HEK293 (cell line): ENCODE measurements at regions not wholly inside any gene's neighbourhood (a gene's known extent, or its start where the extent isn't known, plus 50 kb on each side); places are given as distances from the start of the nearest gene placed in this dataset.

Experiments
- GFI1B ChIP-seq: fragments of 450-650 bp; formaldehyde crosslinking; IDR thresholded peaks from 2 replicates; pipeline ENCODE4 v1.5.1; 2016; ENCODE audit warnings: missing biosample characterization, missing genetic modification characterization
- GLI4 ChIP-seq: fragments of 450-650 bp; formaldehyde crosslinking; IDR thresholded peaks from 2 replicates; pipeline ENCODE4 v1.5.1; 2016; ENCODE audit warnings: missing biosample characterization, missing genetic modification characterization
- GLIS1 ChIP-seq: fragments of 450-650 bp; formaldehyde crosslinking; IDR thresholded peaks from 2 replicates; pipeline ENCODE4 v1.5.1; 2016; ENCODE audit warnings: missing biosample characterization, missing genetic modification characterization
- KLF9 ChIP-seq: fragments of 450-650 bp; formaldehyde crosslinking; IDR thresholded peaks from 2 replicates; pipeline ENCODE4 v1.5.1; 2016; ENCODE audit warnings: missing biosample characterization, missing genetic modification characterization, low read depth
- SP2 ChIP-seq: fragments of 450-650 bp; formaldehyde crosslinking; IDR thresholded peaks from 2 replicates; pipeline ENCODE4 v1.5.1; 2016; ENCODE audit warnings: missing biosample characterization, missing genetic modification characterization
- TCF7L2 ChIP-seq: IDR thresholded peaks from 2 replicates; pipeline ENCODE4 v1.6.1; 2011; ENCODE audit warnings: low read depth, mild to moderate bottlenecking, inconsistent platforms, low read length, moderate library complexity, borderline replicate concordance
- TRIM28 ChIP-seq: IDR thresholded peaks from 2 replicates; pipeline ENCODE4 v1.6.1; 2011; ENCODE audit warnings: low read length, control low read depth, borderline replicate concordance
- ZNF768 ChIP-seq: fragments of 450-650 bp; formaldehyde crosslinking; IDR thresholded peaks from 2 replicates; pipeline ENCODE4 v1.5.1; 2018; ENCODE audit warnings: missing biosample characterization, mild to moderate bottlenecking, missing genetic modification characterization
- TF ChIP-seq, protein P1 (sequence below): IDR thresholded peaks from 2 replicates; pipeline ENCODE4 v1.6.1; 2011; ENCODE audit warnings: mild to moderate bottlenecking, low read depth, low read length, borderline replicate concordance
- TF ChIP-seq, protein P2 (sequence below): fragments of 450-650 bp; formaldehyde crosslinking; IDR thresholded peaks from 2 replicates; pipeline ENCODE4 v1.5.1; 2016; ENCODE audit warnings: missing biosample characterization, missing genetic modification characterization
- TF ChIP-seq, protein P3 (sequence below): fragments of 450-650 bp; formaldehyde crosslinking; IDR thresholded peaks from 2 replicates; pipeline ENCODE4 v1.5.1; 2016; ENCODE audit warnings: missing biosample characterization, missing genetic modification characterization

DNA sequence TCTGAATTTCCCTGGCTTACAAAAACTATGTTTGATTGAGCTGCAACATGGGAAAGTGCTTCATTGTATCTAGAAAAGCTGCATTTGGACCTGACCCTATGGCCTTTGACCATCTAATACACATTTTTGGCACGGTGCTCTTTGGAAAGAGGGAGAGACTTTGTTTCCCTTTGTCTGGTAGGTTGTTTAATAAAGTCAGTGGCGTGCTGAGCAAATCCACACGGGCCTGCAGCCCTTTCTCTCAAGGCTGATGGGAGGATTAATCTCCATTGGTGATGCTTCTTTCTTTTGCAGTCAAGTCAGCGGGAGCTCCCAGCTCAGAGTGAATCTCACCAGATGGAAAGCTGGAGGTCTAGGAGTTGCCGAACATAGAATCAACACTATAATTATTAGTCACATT, 314.7 kb upstream of the CNR1 start:
- TF ChIP-seq, protein P1, sequence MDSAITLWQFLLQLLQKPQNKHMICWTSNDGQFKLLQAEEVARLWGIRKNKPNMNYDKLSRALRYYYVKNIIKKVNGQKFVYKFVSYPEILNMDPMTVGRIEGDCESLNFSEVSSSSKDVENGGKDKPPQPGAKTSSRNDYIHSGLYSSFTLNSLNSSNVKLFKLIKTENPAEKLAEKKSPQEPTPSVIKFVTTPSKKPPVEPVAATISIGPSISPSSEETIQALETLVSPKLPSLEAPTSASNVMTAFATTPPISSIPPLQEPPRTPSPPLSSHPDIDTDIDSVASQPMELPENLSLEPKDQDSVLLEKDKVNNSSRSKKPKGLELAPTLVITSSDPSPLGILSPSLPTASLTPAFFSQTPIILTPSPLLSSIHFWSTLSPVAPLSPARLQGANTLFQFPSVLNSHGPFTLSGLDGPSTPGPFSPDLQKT: no peak
- TF ChIP-seq TRIM28 (no peak), GLI4 (tag by site-specific recombination) (no peak), ZNF768 (tag by site-specific recombination) (no peak), KLF9 (tag by site-specific recombination) (no peak), GLIS1 (tag by site-specific recombination) (no peak), SP2 (no peak), GFI1B (no peak), TCF7L2 (no peak)
- TF ChIP-seq, protein P2, sequence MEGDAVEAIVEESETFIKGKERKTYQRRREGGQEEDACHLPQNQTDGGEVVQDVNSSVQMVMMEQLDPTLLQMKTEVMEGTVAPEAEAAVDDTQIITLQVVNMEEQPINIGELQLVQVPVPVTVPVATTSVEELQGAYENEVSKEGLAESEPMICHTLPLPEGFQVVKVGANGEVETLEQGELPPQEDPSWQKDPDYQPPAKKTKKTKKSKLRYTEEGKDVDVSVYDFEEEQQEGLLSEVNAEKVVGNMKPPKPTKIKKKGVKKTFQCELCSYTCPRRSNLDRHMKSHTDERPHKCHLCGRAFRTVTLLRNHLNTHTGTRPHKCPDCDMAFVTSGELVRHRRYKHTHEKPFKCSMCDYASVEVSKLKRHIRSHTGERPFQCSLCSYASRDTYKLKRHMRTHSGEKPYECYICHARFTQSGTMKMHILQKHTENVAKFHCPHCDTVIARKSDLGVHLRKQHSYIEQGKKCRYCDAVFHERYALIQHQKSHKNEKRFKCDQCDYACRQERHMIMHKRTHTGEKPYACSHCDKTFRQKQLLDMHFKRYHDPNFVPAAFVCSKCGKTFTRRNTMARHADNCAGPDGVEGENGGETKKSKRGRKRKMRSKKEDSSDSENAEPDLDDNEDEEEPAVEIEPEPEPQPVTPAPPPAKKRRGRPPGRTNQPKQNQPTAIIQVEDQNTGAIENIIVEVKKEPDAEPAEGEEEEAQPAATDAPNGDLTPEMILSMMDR: no peak
- TF ChIP-seq, protein P3, sequence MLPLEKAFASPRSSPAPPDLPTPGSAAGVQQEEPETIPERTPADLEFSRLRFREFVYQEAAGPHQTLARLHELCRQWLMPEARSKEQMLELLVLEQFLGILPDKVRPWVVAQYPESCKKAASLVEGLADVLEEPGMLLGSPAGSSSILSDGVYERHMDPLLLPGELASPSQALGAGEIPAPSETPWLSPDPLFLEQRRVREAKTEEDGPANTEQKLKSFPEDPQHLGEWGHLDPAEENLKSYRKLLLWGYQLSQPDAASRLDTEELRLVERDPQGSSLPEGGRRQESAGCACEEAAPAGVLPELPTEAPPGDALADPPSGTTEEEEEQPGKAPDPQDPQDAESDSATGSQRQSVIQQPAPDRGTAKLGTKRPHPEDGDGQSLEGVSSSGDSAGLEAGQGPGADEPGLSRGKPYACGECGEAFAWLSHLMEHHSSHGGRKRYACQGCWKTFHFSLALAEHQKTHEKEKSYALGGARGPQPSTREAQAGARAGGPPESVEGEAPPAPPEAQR (tag by site-specific recombination): no peak
